Endothelial cell of umbilical vein (primary cell): ENCODE measurements at regions not wholly inside any gene's neighbourhood (a gene's known extent, or its start where the extent isn't known, plus 50 kb on each side); places are given as distances from the start of the nearest gene placed in this dataset.

ENCODE experiments used
- EZH2 ChIP-seq: IDR thresholded peaks from 2 replicates; pipeline ENCODE4 v1.6.1; 2012; ENCODE audit warnings: borderline replicate concordance, low read depth, mild to moderate bottlenecking, moderate library complexity, low read length, inconsistent platforms; ENCODE audit not compliant: severe bottlenecking
- FOS ChIP-seq: IDR thresholded peaks from 2 replicates; pipeline ENCODE4 v1.6.1; 2011; ENCODE audit warnings: mild to moderate bottlenecking, low read length, moderate library complexity, borderline replicate concordance; ENCODE audit not compliant: insufficient read depth
- JUN ChIP-seq: IDR thresholded peaks from 2 replicates; pipeline ENCODE4 v1.6.1; 2011; ENCODE audit warnings: borderline replicate concordance, low read depth; ENCODE audit not compliant: insufficient read length, insufficient read depth
- MYC ChIP-seq: IDR thresholded peaks from one replicate; pipeline ENCODE4 v1.6.1; 2011; ENCODE audit warnings: mild to moderate bottlenecking, low read depth, low read length
- POLR2A ChIP-seq: IDR thresholded peaks from 2 replicates; pipeline ENCODE4 v1.6.1; 2012; ENCODE audit warnings: low read depth, mild to moderate bottlenecking, control low read depth, low read length
- POLR2AphosphoS5 ChIP-seq: IDR thresholded peaks from 2 replicates; pipeline ENCODE4 v1.6.1; 2012; ENCODE audit warnings: low read depth, mild to moderate bottlenecking, control low read depth, low read length, moderate library complexity; ENCODE audit not compliant: insufficient read depth
- TF ChIP-seq, protein P1 (sequence below), 2 donors: IDR thresholded peaks; 1 replicate in 1 of 2; 2 replicates in 1 of 2; pipeline ENCODE4 v1.5.1; 2011; ENCODE audit warnings: low read length in 2 of 2, mild to moderate bottlenecking in 2 of 2, moderate library complexity in 2 of 2, control low read depth in 1 of 2, inconsistent platforms in 1 of 2, low read depth in 1 of 2; ENCODE audit not compliant: insufficient read depth in 1 of 2; ENCODE audit errors: extremely low read depth in 1 of 2
- TF ChIP-seq, protein P2 (sequence below): IDR thresholded peaks from 2 replicates; pipeline ENCODE4 v1.6.1; 2011; ENCODE audit not compliant: insufficient read depth, insufficient read length

DNA sequence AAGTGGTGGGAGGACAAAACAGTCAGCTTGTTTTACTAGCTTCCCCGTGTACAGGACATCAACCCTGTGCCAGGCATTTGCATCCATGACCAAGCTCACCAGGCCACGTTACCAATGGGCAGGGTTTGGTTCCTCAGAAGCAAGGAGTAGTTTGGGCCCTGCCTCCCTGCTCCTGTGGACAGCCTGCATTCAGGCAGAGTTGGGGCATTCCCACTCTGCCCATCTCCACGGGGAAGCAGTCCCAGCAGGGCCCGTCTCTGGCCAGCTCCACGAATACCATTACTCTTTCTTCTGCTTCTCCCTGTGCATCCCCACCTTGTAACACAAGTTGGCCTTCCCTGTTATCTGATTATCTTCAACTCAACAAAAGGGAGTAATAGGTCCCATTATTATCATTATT is 54.0 kb upstream of the RIOK3 start:
- TF ChIP-seq POLR2A (no peak), EZH2 (no peak), POLR2AphosphoS5 (no peak), FOS (no peak), MYC (no peak), JUN (no peak)
- TF ChIP-seq, protein P1, sequence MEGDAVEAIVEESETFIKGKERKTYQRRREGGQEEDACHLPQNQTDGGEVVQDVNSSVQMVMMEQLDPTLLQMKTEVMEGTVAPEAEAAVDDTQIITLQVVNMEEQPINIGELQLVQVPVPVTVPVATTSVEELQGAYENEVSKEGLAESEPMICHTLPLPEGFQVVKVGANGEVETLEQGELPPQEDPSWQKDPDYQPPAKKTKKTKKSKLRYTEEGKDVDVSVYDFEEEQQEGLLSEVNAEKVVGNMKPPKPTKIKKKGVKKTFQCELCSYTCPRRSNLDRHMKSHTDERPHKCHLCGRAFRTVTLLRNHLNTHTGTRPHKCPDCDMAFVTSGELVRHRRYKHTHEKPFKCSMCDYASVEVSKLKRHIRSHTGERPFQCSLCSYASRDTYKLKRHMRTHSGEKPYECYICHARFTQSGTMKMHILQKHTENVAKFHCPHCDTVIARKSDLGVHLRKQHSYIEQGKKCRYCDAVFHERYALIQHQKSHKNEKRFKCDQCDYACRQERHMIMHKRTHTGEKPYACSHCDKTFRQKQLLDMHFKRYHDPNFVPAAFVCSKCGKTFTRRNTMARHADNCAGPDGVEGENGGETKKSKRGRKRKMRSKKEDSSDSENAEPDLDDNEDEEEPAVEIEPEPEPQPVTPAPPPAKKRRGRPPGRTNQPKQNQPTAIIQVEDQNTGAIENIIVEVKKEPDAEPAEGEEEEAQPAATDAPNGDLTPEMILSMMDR (IDR thresholded peaks at IDR 0.05; ENCODE audit: extremely low read depth in 1 of 2, insufficient read depth in 1 of 2, low read depth in 1 of 2, low read length in 2 of 2): no peak
- TF ChIP-seq, protein P2, sequence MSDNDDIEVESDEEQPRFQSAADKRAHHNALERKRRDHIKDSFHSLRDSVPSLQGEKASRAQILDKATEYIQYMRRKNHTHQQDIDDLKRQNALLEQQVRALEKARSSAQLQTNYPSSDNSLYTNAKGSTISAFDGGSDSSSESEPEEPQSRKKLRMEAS: no peak
